HG03025 (cell line): ENCODE measurements at regions not wholly inside any gene's neighbourhood (a gene's known extent, or its start where the extent isn't known, plus 50 kb on each side); places are given as distances from the start of the nearest gene placed in this dataset.
"Not testable (repeated sequence)": the region's sequence is repeated elsewhere in the genome, so short reads cannot be mapped to it uniquely, and the experiment has no call there.

Experiments
- ATAC-seq: cut with Tn5 transposase; IDR thresholded peaks from one replicate; pipeline ENCODE4 v1.9.1; 2021; ENCODE audit warnings: mild to moderate bottlenecking, moderate library complexity; ENCODE audit not compliant: unreplicated experiment, low FRiP score

DNA sequence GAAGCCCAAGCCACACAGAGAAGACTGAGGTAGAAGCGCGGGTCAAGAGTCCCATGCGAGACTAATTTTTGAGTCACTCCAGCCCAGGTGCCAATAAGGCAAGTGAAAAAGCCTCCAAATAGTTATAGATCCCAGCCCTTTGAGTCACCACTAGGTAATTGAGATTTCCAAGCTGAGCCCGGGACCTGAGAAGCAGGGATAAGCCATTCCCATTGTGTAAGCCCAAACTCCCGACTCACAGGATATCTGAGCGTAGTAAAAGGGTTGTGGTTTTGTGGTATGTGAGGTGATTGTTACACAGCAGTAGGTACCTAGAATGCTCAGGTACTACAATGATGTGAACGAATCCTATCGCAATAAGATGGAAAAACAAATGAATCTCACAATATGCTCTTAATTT is 560.7 kb downstream of the DSC3 start:
- no peak for ATAC-seq

DNA sequence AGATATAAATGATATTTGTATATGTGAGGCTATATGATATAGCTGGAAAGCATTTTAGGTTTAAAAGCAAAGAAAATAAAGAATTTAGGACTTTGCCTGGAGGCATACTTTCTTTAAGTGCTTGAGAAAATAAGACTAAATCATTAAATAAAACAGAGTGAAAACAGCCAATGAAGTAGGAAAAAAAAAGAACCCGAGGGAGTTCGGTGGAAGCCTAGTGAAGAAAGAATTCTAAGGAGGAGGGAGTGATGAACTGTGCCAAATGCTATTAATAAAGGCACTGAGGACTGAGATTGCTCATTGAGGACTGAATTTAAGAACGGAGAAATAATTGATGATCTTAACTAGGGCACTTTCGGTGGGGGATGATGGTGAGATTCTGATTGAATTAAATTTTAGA is 573.5 kb downstream of the DSC3 start:
- no peak for ATAC-seq

DNA sequence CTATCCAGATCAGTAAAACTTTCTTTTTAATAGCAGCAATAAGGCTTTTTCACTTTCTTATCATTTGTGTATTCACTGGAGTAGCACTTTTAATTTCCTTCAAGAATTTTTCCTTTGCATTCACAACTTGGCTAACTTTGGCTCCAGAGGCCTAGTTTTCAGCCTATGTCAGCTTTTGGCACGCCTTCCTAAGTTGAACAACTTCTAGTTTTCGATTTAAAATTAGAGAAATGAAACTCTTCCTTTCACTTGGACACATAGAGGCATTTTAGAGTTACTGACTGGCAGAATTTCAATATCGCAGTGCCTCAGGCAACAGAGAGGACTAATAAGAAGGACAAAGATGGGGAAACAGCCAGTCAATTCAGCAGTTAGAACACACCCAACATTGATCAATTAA is 577.4 kb downstream of the DSC3 start:
- no peak for ATAC-seq

- ATAC-seq, result no peak
These were observed 585.4 kb downstream of the DSC3 start for GRCh38 chr18:30457156-30457555.

DNA sequence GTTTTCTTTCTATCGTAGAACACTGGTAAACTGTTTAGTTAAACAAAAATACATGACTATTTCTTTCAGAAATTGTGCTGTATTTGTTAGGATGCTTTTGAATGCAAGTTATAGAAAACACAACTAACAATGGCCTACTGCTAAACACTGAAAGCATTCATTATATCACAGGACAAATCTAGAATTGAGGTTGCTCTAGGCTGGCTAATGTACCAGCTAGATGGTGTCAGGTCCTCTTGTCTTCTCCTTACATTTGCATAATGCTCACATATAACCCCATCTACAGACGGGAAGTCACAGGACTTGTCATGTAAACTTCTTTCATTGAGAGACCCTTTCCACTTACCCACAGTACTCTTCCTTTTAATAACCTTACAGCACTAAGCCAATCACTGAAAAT is 586.8 kb downstream of the DSC3 start:
- ATAC-seq, result no peak

DNA sequence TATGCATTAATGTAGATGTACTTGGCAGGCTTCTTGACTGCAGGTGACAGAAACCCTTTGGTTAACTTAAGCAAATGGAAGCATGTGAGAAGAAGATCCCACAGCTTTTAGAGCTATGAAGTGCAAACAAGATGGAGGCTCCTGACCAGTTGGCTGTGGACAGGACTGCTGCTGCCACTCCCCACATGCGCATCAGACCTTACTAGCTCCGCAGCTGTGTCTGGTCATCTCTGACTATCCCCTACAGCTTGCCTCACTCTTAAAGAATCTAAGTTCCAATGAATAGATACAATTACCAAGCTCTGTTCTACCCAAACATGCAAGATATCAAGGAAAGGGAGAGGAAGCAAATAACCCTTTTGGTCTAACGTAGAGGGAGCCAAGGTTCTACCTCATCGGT is 587.6 kb downstream of the DSC3 start:
- no peak for ATAC-seq

DNA sequence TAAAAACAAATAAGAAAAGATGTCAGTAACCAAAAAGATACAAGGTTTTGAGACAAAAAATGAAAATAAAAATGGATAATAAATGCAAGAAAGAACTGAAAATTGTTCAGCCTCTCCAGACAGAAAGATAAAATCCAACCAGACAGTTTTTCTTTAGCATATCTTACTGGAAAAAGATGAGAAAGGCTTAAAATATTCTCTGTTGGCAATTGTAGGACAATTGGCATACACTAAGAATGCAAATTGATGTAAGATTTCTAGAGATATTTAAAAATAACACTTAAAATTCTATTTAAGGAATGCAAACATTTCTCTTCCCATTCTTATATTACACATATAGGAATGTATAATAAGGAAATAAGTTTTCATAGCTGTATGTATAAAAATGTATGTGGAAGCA is 590.6 kb downstream of the DSC3 start:
- no peak for ATAC-seq

DNA sequence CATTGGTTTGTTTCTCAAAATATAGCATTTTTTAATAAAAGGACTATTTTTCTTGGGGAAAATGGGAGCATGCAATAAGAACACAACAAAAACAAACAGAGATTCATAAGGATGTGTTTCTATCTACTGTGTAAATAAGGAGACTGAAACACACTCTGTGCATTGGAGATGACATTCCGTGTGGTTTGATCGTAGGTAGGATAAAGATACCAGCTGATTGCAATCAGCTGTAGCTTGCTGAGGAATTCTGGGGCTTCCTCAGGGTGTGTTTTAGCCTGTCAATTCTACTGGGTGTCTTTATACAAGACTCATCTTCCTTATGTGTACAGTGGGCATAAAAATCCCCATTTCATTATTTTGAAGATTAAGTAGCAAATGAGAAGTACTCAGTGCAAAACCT is 591.6 kb downstream of the DSC3 start:
- no peak for ATAC-seq

GRCh38 chr18:30446605-30447004 is 595.9 kb downstream of the DSC3 start:
- no peak for ATAC-seq

- no peak for ATAC-seq
These were observed 598.0 kb downstream of the DSC3 start for GRCh38 chr18:30444544-30444943.

GRCh38 chr18:30440351-30440750 is 602.2 kb downstream of the DSC3 start:
- ATAC-seq, result no peak

DNA sequence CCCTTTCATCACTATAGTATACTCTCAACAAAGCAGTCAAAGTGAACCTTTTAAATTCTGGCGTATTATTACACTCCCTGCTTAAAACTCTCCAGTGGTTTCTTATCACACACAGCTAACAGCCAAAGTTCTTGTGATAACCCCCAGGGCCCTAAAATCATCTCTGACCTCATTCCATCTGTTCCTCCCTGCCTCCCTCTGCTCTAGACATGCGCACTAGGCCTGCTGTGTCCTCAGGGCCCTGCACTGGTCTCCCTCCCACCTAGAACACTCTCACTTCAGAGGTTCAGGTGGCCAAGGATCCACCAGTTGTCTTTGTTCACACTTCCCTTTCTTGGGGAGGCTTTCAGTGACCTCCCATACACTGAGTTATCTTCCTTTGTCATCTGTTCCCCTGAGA is 603.4 kb downstream of the DSC3 start:
- no peak for ATAC-seq

- no peak for ATAC-seq
These were observed 610.2 kb downstream of the DSC3 start for GRCh38 chr18:30432349-30432748.

DNA sequence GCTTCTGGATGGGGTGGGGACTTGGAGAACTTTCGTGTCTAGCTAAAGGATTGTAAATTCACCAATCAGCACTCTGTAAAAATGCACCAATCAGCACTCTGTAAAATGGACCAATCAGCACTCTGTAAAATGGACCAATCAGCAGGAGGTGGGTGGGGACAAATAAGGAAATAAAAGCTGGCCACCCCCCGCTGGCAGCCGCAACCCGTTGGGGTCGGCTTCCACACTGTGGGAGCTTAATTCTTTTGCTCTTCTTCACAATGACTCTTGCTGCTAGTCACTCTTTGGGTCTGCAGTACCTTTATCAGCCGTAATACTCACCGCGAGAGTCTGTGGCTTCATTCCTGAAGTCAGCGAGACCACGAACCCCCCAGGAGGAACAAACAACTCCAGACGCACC is 623.1 kb downstream of the DSC3 start:
- not testable (repeated sequence) for ATAC-seq

- ATAC-seq, result no peak
These were observed 626.6 kb downstream of the DSC3 start for GRCh38 chr18:30415903-30416302.

- ATAC-seq, result no peak
These were observed 633.4 kb downstream of the DSC3 start for GRCh38 chr18:30409120-30409519.

DNA sequence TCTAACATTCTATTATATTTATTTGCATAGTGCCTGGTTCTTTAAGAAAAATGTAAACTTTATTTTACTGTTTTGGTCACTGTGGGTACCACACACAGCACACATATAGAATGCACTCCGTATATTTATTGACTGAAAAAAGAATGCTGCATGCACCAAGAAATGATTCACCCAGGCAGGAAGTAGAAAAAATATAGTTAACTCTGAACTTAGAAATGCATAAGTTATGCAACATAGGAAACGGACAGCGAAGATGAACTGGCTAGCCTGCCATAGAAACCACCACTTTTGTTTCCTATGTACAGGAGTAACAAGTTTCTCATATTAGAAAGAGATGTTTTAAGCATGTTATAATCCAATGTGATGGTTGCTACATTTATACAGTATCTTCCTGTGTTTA is 635.8 kb downstream of the DSC3 start:
- ATAC-seq, result no peak

- no peak for ATAC-seq
These were observed 637.5 kb downstream of the DSC3 start for GRCh38 chr18:30405038-30405437.

- ATAC-seq, result no peak
These were observed 638.1 kb downstream of the DSC3 start for GRCh38 chr18:30404422-30404821.

DNA sequence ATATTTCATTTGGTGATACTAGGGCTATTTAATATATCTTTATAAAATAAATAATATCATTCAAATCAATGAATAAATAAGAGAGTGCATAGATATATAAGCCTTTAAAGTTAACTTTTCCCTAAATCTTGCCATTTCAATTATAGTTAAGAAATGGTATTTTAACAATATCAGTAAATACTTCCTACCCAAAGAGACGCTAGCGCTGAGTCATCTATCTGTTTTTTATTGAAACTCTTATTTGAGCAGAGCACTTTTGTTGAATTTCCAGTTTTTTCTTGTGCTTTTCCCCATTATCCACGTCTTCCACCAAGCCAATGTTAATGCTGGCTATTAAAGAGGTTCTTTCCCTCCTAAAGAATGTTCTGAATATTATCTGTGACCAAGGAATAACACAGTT is 639.3 kb downstream of the DSC3 start:
- no peak for ATAC-seq

GRCh38 chr18:30387401-30387800 is 655.1 kb downstream of the DSC3 start:
- ATAC-seq, result no peak

DNA sequence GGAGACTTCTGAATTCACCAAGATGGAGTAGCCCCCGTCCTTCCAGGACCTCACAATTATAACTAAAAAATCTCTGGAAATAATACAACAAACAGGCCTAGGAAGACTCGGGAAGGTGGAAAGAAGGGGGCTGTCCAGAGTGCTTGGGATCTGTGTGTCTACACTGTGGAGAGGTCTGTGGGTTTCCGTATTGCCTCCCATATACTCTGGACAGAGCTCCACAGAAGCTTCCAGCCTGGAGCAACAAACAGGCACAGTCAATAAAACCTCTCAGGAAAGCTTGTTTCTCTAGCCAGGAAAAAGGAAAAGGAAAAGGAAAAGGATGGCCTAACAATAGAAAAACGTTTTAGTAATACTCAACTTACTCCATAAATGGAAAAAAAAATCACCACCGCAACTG is 655.9 kb downstream of the DSC3 start:
- no peak for ATAC-seq

GRCh38 chr18:30385684-30386083 is 656.9 kb downstream of the DSC3 start:
- no peak for ATAC-seq

- no peak for ATAC-seq
These were observed 660.7 kb downstream of the DSC3 start for GRCh38 chr18:30381826-30382225.
